ENCODE measurements at regions not wholly inside any gene's neighbourhood (a gene's known extent, or its start where the extent isn't known, plus 50 kb on each side); places are given as distances from the start of the nearest gene placed in this dataset.

- TF ChIP-seq FOS (IDR thresholded peaks at IDR 0.05; ENCODE audit: low read depth, low read length) = no peak
- TF ChIP-seq MXI1 (IDR thresholded peaks at IDR 0.05; ENCODE audit: borderline replicate concordance, low read depth, low read length) = no peak
- TF ChIP-seq CTCF (conservative IDR thresholded peaks at IDR 0.05; ENCODE audit: low read depth, low read length) = no peak
- TF ChIP-seq USF2 (IDR thresholded peaks at IDR 0.05; ENCODE audit: low read depth, low read length) = no peak
- TF ChIP-seq MAZ (IDR thresholded peaks at IDR 0.05; ENCODE audit: borderline replicate concordance, low read depth, low read length) = no peak
These were observed 715.8 kb downstream of the RNF144B start for GRCh38 chr6:19102936-19103335.

Data from IMR-90 (cell line).